Calu3 (cell line): ENCODE measurements at regions not wholly inside any gene's neighbourhood (a gene's known extent, or its start where the extent isn't known, plus 50 kb on each side); places are given as distances from the start of the nearest gene placed in this dataset.

Experiments
- BruUV-seq: library from RNA; stranded (reverse); fragments of 400-500 nt; replicated peaks from 2 replicates; lab custom pipeline; 2021; lab: Mats Ljungman, UMichigan
- CTCF ChIA-PET: fragments of 300-600 bp; sonication (Branson Sonifier 250); formaldehyde crosslinking; loops from one replicate; lab custom pipeline; 2022; ENCODE audit warnings: antibody characterized with exemption; lab: Charles Lee
- DNase-seq: peaks from one replicate; pipeline ENCODE4 v3.0.0; 2022
- H3K27ac Mint-ChIP-seq: one replicate; pipeline ENCODE4 v1.8.0; 2022; ENCODE audit warnings: mixed read lengths; ENCODE audit not compliant: unreplicated experiment
- H3K27me3 Mint-ChIP-seq: one replicate; pipeline ENCODE4 v1.8.0; 2022; ENCODE audit warnings: mixed read lengths; ENCODE audit not compliant: unreplicated experiment
- H3K36me3 Mint-ChIP-seq: one replicate; pipeline ENCODE4 v1.8.0; 2022; ENCODE audit warnings: mild to moderate bottlenecking, moderate library complexity, mixed read lengths; ENCODE audit not compliant: insufficient read depth, unreplicated experiment
- H3K4me1 Mint-ChIP-seq: one replicate; pipeline ENCODE4 v1.8.0; 2022; ENCODE audit warnings: mild to moderate bottlenecking, low read depth, mixed read lengths; ENCODE audit not compliant: unreplicated experiment
- H3K4me3 Mint-ChIP-seq: one replicate; pipeline ENCODE4 v1.8.0; 2022; ENCODE audit warnings: mild to moderate bottlenecking, low read depth, moderate library complexity, mixed read lengths; ENCODE audit not compliant: unreplicated experiment
- H3K9me3 Mint-ChIP-seq: one replicate; pipeline ENCODE4 v1.8.0; 2022; ENCODE audit warnings: low read depth, mixed read lengths; ENCODE audit not compliant: unreplicated experiment
- CTCF ChIP-seq: fragments of 200-600 bp; IDR thresholded peaks from one replicate; pipeline ENCODE4 v1.8.0; 2022; ENCODE audit warnings: antibody characterized with exemption; ENCODE audit not compliant: unreplicated experiment
- intact Hi-C: fragments of 100-400 bp; cut with micrococcal nuclease; formaldehyde crosslinking; loops from one replicate; pipeline ENCODE4 v1.10.0; 2022; ENCODE audit not compliant: unreplicated experiment

- Mint-ChIP-seq H3K4me1 (peaks cover 11% of the 10 kb centered on the region), H3K36me3 (peaks cover 3% of the 10 kb centered on the region), H3K27me3 (no peaks in the 10 kb centered on the region), H3K4me3 (no peak overlapping the region), H3K9me3 (peaks cover 4% of the 10 kb centered on the region), H3K27ac (no peak overlapping the region)
- no peak for DNase-seq
- intact Hi-C loops = no loop called here
- CTCF ChIA-PET = interaction anchor here (1.4 kb wide), 1 partner anchor 28 kb away, joined by 3 read pairs; no protein-coding TSS in a partner anchor
- no TSS peak for BruUV-seq
- TF ChIP-seq CTCF = no peak
These were observed 87.3 kb downstream of the EMP1 start for GRCh38 chr12:13283867-13284266.

- CTCF ChIA-PET = no interaction called here
- no peak for TF ChIP-seq CTCF
- H3K36me3 Mint-ChIP-seq = no peaks in the 10 kb centered on the region
- no peak for DNase-seq
- no peak overlapping the region for H3K27ac Mint-ChIP-seq
- peaks cover 4% of the 10 kb centered on the region for H3K9me3 Mint-ChIP-seq
- intact Hi-C loops = no loop called here
- peaks cover under 1% of the 10 kb centered on the region for H3K4me1 Mint-ChIP-seq
- H3K4me3 Mint-ChIP-seq = no peak overlapping the region
- BruUV-seq = no TSS peak
- no peaks in the 10 kb centered on the region for H3K27me3 Mint-ChIP-seq
These were observed 86.3 kb downstream of the EMP1 start for GRCh38 chr12:13282861-13283260.

GRCh38 chr12:13278249-13278787 is 81.8 kb downstream of the EMP1 start:
- DNase-seq = peak; percentile 84
- intact Hi-C loops = loop anchor here (1.0 to 5.0 kb wide), 5 partner anchors 84 to 889 kb away; no protein-coding TSS in a partner anchor
- peak; percentile 93 for TF ChIP-seq CTCF
- H3K27ac Mint-ChIP-seq = no peak overlapping the region
- CTCF ChIA-PET = interaction anchor here (0.6 to 1.6 kb wide), 12 partner anchors 11 to 383 kb away, joined by 3 to 11 read pairs (median 4); no protein-coding TSS in a partner anchor
- BruUV-seq = no TSS peak
- no peaks in the 10 kb centered on the region for H3K36me3 Mint-ChIP-seq
- H3K27me3 Mint-ChIP-seq = peaks cover 30% of the 10 kb centered on the region
- H3K4me1 Mint-ChIP-seq = no peaks in the 10 kb centered on the region
- peaks cover 4% of the 10 kb centered on the region for H3K9me3 Mint-ChIP-seq
- H3K4me3 Mint-ChIP-seq = no peak overlapping the region

- H3K9me3 Mint-ChIP-seq = peaks cover 4% of the 10 kb centered on the region
- TF ChIP-seq CTCF = no peak
- H3K4me3 Mint-ChIP-seq = no peak overlapping the region
- CTCF ChIA-PET = no interaction called here
- no peaks in the 10 kb centered on the region for H3K36me3 Mint-ChIP-seq
- no TSS peak for BruUV-seq
- H3K4me1 Mint-ChIP-seq = no peaks in the 10 kb centered on the region
- no peak overlapping the region for H3K27ac Mint-ChIP-seq
- no peak for DNase-seq
- H3K27me3 Mint-ChIP-seq = peaks cover 35% of the 10 kb centered on the region
- intact Hi-C loops = loop anchor here (5.0 kb wide), 3 partner anchors 85 to 890 kb away; no protein-coding TSS in a partner anchor
These were observed 80.8 kb downstream of the EMP1 start for GRCh38 chr12:13277293-13277692.
